Activated CD8-positive, alpha-beta memory T cell treated with anti-CD3 and anti-CD28 coated beads for 36 hours (primary cell): ENCODE measurements at regions not wholly inside any gene's neighbourhood (a gene's known extent, or its start where the extent isn't known, plus 50 kb on each side); places are given as distances from the start of the nearest gene placed in this dataset.
"Not testable (repeated sequence)": the region's sequence is repeated elsewhere in the genome, so short reads cannot be mapped to it uniquely, and the experiment has no call there.

ENCODE experiments used
- CTCF ChIA-PET: fragments of 350-600 bp; sonication (Branson Sonifier 250); formaldehyde crosslinking; loops from one replicate; lab custom pipeline; 2021; ENCODE audit warnings: antibody characterized with exemption; lab: Charles Lee
- POLR2A ChIA-PET: fragments of 350-600 bp; sonication (Branson Sonifier 250); formaldehyde crosslinking; loops from one replicate; lab custom pipeline; 2021; ENCODE audit warnings: antibody characterized with exemption; lab: Charles Lee

DNA sequence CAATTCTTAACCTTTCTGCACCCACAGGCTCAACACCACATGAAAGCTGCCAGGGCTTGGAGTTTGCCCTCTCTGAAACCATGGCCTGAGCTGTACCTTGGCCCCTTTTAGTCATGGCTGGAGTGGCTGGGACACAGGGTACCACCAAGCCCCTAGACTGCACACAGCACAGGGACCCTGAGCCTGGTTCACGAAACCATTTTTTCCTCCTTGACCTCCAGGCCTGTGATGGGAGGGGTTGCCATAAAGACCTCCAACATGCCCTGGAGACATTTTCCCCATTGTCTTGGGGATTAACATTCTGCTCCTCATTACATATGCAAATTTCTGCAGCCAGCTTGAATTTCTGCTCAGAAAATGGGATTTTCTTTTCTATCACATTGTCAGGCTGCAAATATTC is 113.4 kb downstream of the XPNPEP1 start:
- POLR2A ChIA-PET, CTCF ChIA-PET: not testable (repeated sequence)

DNA sequence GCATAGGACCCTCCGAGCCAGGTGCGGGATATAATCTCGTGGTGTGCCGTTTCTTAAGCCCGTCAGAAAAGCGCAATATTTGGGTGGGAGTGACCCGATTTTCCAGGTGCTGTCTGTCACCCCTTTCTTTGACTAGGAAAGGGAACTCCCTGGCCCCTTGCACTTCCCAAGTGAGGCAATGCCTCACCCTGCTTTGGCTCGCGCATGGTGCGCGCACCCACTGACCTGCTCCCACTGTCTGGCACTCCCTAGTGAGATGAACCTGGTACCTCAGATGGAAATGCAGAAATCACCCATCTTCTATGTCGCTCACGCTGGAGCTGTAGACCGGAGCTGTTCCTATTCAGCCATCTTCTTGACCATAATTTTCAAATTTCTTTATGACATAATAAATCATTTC is 122.1 kb downstream of the XPNPEP1 start:
- POLR2A ChIA-PET, CTCF ChIA-PET: not testable (repeated sequence)

DNA sequence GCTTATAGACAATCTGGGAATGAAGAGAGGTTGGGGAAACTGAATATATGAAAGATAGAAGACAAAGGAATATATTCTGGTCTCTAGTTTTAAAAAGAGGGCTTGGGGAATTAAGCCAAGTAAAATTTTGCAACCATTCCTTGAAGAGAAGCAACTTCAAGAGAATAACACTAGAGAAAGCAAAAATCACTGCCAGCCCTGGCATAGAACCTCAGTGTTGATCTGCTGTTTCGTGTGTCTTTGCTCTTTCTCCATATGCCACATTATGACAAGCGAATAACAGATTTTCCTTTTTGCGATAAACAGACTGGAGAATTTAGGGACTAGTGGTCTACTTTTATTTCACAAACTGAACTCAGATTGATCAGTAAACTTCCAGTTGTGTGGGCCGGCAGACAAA is 132.7 kb downstream of the XPNPEP1 start:
- ChIA-PET CTCF (no interaction called here), POLR2A (no interaction called here)

DNA sequence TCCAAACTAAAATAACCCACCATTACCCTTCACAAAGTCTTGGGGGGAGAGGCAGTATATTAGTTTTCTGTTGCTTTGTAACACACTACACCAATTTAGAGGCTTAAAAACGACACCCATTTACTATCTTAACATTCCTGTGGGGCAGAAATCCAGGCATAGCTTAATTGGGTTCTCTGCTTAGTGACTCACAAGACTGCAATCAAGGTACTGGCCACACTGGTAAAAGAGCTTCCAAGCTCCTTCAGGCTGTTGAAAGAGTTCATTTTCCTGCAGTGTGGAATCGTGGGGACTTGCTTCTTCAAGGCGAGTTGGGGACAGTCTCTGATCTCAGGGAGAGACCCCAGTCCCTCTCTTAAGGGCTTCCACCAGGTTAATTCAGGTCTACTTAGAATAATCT is 139.1 kb downstream of the XPNPEP1 start:
- ChIA-PET POLR2A (no interaction called here), CTCF (no interaction called here)

DNA sequence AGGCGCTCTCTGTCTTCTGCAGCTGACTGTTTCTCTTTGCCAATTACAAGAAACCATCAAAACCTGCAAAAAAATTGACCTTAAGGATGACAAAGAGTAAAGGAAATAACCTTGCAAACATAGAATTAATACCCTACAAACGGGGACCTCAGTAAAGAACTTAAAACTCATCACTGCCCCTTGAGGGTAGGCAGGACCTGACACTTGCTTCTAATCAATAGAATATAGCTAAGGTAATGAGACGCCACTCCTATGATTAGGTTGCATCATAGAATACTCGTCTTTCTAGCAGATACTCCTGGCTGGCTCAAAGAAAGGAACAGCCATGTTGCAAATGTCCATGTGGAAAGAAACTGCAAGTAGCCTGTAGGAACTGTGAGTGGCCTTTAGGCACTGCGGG is 140.0 kb downstream of the XPNPEP1 start:
- ChIA-PET POLR2A (interaction anchor here (0.6 kb wide), 1 partner anchor 134 kb away, joined by 7 read pairs; no protein-coding TSS in a partner anchor), CTCF (no interaction called here)

DNA sequence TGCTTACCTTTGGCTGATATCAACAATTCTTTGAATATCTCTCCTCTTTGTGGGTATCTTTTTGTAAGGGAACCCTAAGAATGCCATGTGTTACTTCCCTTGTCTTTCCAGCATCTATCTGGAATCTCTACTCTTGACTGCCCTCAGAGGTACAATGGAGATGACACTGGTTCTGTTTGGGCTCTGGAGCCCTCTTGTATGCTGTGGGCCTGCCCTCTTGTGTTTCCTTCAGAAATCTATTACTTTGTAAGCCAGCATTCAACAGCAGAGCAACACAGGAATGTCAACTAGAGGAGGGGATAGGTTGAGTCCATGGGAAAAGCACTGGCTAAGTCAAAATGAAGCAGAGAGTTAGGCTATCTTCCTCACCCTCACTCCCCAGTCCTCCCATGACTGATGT is 142.3 kb downstream of the XPNPEP1 start:
- CTCF ChIA-PET = no interaction called here
- POLR2A ChIA-PET = no interaction called here

DNA sequence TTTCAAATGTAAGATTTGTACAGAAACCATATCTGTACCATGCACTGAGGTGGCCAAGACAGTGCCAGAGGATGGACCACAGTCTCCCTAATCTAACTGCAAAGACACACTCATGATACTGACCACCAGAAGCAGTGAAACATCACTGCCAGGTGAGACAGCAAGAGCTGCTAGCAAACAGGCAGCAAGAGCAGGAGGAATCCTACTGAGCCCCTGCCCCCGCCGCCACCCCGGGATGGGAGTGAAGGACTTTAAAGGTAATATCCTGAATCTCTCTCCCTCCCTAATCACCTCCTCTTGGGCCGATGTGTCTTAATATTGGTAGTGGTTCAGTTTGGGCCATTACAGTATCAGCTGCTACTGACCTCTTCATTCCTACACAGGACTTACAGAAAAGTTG is 144.3 kb downstream of the XPNPEP1 start:
- POLR2A ChIA-PET = no interaction called here
- CTCF ChIA-PET = no interaction called here

DNA sequence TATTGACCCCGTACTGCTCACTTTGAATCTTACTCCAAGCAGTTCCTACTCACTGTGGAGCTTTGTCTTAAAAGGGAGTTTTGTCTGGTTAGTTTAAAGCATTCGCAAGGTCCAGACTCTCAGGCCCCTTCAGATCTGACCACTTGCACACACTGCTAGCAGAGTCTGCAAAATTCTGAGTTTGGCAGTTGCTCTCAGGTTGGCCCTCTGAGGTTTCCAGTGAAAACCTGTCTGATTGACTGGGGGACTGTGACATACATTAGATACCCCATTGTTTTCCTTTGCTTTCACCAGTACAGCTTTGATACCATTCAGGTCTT is 149.2 kb downstream of the XPNPEP1 start:
- CTCF ChIA-PET = no interaction called here
- POLR2A ChIA-PET = no interaction called here

DNA sequence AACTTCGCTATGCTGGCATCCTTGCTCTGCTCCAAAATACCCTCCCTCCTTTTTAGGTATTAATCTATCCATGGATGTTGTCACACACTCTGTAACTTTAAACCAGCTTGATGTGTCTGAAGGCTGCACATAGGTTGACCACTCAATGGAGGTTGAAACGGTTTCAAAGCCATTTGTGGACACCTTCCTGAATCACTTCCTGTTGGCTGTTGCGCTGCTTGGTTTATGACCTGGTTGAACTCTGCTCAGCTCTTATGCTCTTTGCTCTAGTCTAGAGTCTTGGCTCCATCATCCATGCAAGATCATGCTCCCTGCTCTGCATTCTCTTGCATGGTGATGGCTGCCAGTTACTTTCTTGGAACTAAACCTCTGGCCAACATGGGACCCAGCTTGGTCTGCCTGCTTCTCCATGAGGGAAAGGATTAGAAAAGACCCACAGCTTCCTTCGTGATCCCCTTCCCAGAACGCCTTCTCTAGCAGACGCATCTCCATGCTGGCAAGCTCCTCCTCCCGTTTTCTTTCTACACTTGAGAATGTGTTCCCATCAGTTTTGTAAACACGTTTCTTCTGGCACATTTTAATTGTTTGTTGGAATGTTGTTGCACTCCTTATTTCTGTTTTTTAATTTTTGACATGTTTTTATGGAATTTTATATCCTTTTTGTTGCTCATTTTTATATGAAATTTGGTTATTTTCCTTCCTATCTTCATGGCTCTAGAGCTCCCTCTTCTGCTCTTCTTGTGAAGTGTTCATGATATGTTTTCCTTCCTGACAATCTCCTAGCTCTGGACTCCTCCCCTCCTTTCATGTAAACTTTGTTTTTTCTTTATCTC is 149.8 kb downstream of the XPNPEP1 start:
- POLR2A ChIA-PET = no interaction called here

DNA sequence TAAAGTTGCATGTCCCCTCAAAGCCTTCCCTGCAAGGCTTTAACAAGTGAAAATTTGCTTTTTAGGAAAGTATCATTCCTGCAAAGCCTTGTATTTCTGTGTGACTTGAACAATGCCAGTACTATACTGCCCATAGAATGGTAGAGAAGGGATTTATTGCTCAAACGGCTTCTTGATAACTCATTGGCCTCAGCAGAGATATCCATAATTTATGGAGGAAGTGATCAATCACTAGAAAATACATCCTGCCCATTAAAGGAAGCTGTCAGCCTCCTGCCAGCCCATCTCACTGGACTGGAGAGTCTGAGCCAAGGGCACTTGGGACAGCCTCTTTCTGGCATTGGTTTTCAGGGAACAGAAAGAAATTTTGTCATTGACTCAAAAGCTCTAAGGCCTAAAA is 152.6 kb downstream of the XPNPEP1 start:
- ChIA-PET CTCF (no interaction called here), POLR2A (no interaction called here)

More for the DNA sequence above, 149.8 kb downstream of the XPNPEP1 start:
- CTCF ChIA-PET = no interaction called here

DNA sequence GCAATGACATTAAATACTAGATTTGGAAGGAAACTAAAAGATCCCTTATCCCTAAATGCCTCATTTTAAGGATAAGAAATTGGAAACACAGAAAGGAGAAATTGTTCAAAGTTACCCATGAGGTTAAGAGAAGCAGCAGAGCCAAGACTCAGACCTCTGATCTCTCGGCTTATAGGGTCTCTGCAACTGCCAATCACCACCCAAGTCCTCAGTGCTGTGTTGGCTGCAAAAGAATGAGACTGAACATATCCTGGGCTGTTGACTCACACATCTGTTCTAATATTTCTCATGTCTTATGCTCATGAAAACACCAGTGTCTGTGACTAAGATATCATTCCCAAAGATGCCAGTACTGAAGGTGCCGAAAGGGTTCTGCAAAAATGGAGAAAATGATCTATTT is 153.3 kb downstream of the XPNPEP1 start:
- ChIA-PET CTCF (no interaction called here), POLR2A (no interaction called here)

DNA sequence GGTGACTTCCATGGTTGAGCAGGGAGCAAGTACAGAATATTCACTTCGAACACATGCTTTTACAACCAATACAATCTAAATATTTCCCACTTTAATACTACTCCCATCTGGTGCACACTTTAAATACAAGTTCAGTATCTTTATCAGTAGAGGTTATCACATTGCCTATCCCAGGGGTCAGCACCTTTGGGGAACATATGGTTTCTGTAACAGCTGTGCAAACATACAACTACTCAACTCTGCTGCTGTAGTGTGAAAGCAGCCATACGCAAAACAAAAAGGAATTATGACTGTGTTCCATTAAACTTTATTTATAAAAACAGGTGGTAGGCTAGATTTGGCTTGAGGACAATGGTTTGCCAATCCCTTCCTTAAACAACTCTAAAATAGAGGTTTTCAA is 157.5 kb downstream of the XPNPEP1 start:
- POLR2A ChIA-PET = no interaction called here
- CTCF ChIA-PET = no interaction called here

DNA sequence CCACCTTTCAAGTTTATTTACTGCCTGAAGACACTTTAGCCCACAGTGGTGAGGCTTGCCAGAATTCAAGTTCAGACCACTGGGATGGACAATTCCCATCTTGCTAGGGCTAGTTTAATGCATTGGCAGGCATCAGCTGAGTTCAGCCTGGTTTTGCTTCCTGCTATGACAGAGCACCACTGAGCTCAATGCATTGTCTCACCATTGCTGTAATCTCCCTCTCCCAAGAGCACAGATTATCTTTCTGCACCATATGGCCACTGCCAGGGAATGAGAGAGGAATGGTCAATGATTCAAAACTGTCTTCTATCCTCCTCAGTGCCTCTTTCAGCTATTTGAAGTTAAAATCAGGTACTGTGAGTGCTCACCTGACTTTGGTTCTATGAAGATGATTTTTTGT is 160.8 kb downstream of the XPNPEP1 start:
- ChIA-PET POLR2A (no interaction called here), CTCF (no interaction called here)

DNA sequence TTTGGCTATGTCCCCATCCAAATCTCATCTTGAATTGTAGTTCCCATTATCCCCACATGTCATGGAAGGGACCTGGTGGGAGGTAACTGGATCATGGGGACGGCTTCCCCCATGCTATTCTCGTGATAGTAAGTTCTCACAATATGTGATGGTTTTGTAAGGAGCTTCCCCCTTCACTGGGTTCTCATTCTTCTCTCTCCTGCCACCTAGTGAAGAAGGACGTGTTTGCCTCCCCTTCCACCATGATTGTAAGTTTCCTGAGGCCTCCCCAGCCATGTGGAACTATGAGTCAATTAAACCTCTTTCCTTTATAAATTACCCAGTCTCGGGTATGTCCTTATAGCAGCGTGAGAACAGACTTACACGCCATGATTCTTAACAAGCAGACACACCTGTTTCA is 165.6 kb downstream of the XPNPEP1 start:
- POLR2A ChIA-PET, CTCF ChIA-PET: not testable (repeated sequence)

DNA sequence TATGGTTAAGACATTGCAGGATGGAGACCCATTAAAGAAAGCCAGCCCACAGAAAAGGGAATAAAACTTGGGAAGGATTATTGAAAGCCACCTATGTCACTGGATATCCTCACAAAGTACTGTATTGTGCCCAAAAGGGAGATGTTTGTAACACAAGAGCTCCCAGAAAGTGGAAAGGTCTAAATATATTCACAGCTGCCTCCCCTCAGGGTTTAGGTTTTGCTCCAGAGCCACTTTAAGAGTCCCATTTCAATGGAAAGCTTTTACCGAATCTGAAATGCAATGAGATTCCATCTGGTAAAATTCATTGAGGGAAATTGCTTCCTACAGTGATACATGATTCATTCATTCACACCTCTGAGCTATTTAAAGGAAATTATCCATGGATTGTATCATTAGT is 176.4 kb downstream of the XPNPEP1 start:
- POLR2A ChIA-PET = no interaction called here

DNA sequence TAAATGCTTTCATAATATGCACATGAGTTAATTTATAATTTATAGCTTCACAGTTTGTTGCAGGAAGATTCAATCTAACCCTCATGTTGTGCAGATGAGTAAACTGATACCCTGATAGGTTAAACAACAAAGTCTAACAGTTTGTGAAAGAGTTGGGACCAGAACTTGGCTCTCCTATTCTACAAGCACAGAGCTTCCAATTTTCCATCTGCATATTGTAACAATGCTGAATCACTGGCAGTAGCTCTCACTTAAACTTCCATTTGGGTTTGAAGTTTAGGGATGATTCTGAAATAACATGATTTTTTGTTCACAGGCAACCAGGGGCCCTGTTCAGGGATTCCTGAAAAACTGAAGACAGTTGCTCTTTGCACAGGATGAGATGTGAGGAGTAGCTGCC is 179.3 kb downstream of the XPNPEP1 start:
- POLR2A ChIA-PET = no interaction called here
- CTCF ChIA-PET = no interaction called here

More for the DNA sequence above, 176.4 kb downstream of the XPNPEP1 start:
- CTCF ChIA-PET = no interaction called here

DNA sequence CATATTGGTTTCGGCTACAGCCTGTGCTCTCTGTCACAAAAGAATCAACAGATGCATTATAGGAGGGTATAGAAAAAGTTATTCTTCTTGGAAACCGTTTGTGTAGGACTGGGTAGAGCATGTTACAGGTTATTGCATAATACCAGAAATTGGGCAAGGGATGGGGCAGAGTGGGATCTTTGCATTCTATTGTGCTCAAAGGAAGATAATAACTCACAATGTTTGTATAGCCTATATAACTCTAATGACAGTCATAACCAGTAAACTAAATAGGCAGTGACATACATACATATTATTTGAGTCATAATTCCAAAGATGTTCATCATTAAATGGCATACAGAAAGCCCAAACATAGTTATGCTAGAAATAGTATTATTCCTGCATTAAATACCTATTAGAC is 179.7 kb downstream of the XPNPEP1 start:
- CTCF ChIA-PET = no interaction called here
- POLR2A ChIA-PET = no interaction called here

DNA sequence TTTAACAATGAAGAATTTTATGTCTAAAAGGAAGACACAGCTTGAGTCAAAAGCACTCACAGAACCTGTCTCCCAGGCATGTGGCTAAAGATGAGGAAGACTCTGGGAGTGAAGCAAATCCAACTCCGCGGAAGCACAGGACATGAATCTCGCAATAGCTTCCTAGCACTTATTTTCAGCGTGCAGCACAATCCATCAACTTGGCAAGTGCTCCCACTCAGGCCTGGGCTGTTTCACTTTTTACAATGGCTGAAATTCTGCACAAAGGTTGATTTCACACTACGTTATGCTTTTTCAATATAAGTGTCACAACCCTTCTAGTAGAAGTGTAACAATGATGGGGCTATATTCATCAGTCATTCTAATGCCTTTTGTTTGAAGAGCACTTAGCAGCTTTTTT is 180.2 kb downstream of the XPNPEP1 start:
- CTCF ChIA-PET = interaction anchor here (0.8 kb wide), 1 partner anchor 451 kb away, joined by 3 read pairs; no protein-coding TSS in a partner anchor
- POLR2A ChIA-PET = no interaction called here

DNA sequence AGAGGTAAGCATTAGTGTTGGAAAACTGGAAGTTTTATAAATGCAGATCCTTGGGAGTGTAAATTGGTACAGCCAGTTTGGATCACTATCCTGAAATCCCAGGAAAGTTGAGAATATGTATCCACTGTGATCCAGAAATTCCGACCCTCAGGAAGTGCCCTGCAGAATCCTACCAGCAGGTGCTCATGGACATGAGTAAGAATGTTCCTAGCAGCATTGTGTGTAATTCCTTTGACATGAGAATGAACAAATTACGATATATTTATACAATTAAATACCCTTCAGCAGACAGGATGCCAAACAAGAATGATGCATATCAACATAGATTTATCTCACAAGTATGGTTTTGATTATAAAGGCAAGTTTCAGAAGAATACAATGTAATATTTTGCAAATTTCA is 181.6 kb downstream of the XPNPEP1 start:
- CTCF ChIA-PET = no interaction called here
- POLR2A ChIA-PET = no interaction called here

DNA sequence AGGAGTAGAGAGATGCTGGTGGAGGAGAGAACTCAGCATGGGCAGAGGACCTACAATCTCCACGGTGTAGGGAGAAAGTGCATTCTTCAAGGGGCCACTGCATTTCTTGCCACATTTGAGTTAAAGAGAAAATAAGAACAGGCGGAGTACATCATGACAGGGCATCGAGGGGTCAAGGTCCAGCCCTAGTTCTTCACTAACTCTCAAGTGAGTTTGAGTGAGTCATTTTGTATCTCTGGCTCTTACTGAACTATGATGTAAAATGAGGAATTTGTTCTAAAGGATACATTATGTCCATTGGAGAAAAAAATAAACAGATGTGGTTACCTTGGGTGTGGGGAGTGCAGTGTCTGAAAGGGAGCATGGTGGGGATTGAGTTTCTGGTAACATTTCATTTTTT is 182.9 kb downstream of the XPNPEP1 start:
- ChIA-PET CTCF (no interaction called here), POLR2A (no interaction called here)

DNA sequence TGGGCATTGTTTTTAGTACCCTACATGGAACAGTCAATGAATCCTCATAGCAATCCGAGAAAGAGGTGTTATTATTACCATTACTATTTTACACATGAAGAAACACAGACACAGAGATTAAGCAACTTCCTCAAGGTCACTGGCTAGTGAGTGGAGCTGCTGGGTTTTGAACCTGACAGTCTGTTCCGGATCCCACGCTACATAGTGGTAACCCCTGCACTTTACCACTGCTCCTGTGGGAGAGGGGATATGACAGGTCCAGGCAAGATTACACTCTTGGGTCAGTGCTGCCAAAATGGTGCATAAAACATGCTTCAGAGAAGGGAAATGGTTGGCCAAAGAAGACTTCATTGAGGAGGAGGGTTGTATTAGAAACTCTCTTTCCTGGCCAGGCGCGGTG is 185.7 kb downstream of the XPNPEP1 start:
- ChIA-PET POLR2A (no interaction called here), CTCF (no interaction called here)

DNA sequence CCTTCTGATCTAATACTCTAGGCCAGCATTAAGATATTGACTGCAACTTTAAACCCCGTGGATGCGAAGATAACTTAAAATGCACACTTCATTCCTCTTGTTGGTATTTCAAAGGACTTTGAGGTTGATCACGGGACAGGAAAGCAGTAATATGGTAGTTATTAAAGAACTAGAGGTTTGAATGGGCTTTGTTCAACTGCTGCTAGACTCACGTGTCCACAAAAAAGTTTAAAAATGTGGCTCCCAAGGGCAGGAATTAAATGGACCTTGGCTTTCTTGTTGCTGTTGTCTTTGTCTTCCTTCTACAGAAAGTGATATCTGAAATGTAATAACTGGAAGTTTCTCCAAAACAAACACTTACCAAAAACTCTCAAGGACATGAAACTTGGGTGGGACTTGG is 186.3 kb downstream of the XPNPEP1 start:
- ChIA-PET CTCF (no interaction called here), POLR2A (no interaction called here)
